NB4 (cell line): ENCODE measurements at regions not wholly inside any gene's neighbourhood (a gene's known extent, or its start where the extent isn't known, plus 50 kb on each side); places are given as distances from the start of the nearest gene placed in this dataset.

Experiments
- CTCF ChIP-seq: IDR thresholded peaks from one replicate; pipeline ENCODE4 v1.5.1; 2012; ENCODE audit warnings: low read depth, low read length
- MAX ChIP-seq: IDR thresholded peaks from 2 replicates; pipeline ENCODE4 v1.6.1; 2011; ENCODE audit warnings: low read depth, low read length
- MYC ChIP-seq: IDR thresholded peaks from 2 replicates; pipeline ENCODE4 v1.6.1; 2011; ENCODE audit warnings: low read depth, low read length
- POLR2A ChIP-seq: IDR thresholded peaks from 2 replicates; pipeline ENCODE4 v1.6.1; 2011; ENCODE audit warnings: mild to moderate bottlenecking; ENCODE audit not compliant: insufficient read length; ENCODE audit errors: extremely low read depth

GRCh38 chr9:78443946-78444345 is 147.0 kb downstream of the PSAT1 start:
- TF ChIP-seq CTCF (no peak), POLR2A (no peak), MAX (no peak), MYC (no peak)
